IPS DF 6.9 (cell line): ENCODE measurements at regions not wholly inside any gene's neighbourhood (a gene's known extent, or its start where the extent isn't known, plus 50 kb on each side); places are given as distances from the start of the nearest gene placed in this dataset.

Source experiments
- DNase-seq: peaks from one replicate; pipeline ENCODE4 v3.0.0-alpha.2; 2013; ENCODE audit warnings: low read depth, low spot score
- H3K27ac ChIP-seq: one replicate; pipeline ENCODE4 v1.5.1; 2013; ENCODE audit warnings: low read length, control low read depth
- H3K27me3 ChIP-seq: 2 replicates; pipeline ENCODE4 v1.6.1; 2013; ENCODE audit warnings: mild to moderate bottlenecking, low read length; ENCODE audit not compliant: control insufficient read depth, insufficient read depth
- H3K36me3 ChIP-seq: 2 replicates; pipeline ENCODE4 v1.6.1; 2013; ENCODE audit warnings: low read length; ENCODE audit not compliant: control insufficient read depth, insufficient read depth
- H3K4me1 ChIP-seq: 2 replicates; pipeline ENCODE4 v1.6.1; 2013; ENCODE audit warnings: low read length; ENCODE audit not compliant: control insufficient read depth, insufficient read depth
- H3K4me3 ChIP-seq: 2 replicates; pipeline ENCODE4 v1.5.1; 2013; ENCODE audit warnings: mild to moderate bottlenecking, low read length
- H3K9me3 ChIP-seq: 2 replicates; pipeline ENCODE4 v1.6.1; 2013; ENCODE audit warnings: low read length, inconsistent platforms; ENCODE audit not compliant: control insufficient read depth, insufficient read depth
- WGBS: extraction: QIAGEN DNeasy Blood & Tissue Kit; methylation state at CpG from one replicate; pipeline ENCODE4 v1.1.7; 2013; ENCODE audit warnings: mixed read lengths, missing lambda C conversion rate; ENCODE audit not compliant: insufficient read length, insufficient coverage; 5-methylcytosine and 5-hydroxymethylcytosine counted together

GRCh38 chr13:78364711-78365110 lies 238.6 kb downstream of the POU4F1 start:
- Histone ChIP-seq H3K27ac (no peak overlapping the region), H3K4me1 (no peaks in the 10 kb centered on the region), H3K27me3 (no peaks in the 10 kb centered on the region), H3K36me3 (no peaks in the 10 kb centered on the region), H3K9me3 (no peaks in the 10 kb centered on the region), H3K4me3 (no peak overlapping the region)
- no CpG with 5 or more reads among the region's 5 CpGs for WGBS
- no peak for DNase-seq

DNA sequence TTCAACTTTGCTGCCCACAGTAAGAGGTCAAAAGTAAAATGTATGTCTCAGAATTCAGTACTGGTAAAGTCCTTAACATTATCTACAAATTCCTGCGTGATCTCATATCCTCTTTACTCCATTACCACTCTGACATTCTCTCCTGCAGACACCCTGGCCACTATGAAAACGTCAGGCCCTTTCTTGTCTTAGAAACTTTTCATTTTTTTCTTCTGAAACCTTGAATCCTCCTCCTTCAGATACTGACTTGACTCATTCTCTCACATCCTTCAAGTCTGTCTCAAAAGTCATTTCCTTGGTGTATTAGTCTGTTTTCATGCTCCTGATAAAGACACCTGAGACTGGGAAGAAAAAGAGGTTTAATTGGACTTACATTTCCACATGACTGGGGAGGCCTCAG lies 262.3 kb downstream of the POU4F1 start:
- Histone ChIP-seq H3K9me3 (no peaks in the 10 kb centered on the region), H3K27me3 (no peaks in the 10 kb centered on the region), H3K36me3 (no peaks in the 10 kb centered on the region), H3K4me3 (no peak overlapping the region), H3K4me1 (no peaks in the 10 kb centered on the region), H3K27ac (no peak overlapping the region)
- no CpG with 5 or more reads among the region's 2 CpGs for WGBS
- no peak for DNase-seq

DNA sequence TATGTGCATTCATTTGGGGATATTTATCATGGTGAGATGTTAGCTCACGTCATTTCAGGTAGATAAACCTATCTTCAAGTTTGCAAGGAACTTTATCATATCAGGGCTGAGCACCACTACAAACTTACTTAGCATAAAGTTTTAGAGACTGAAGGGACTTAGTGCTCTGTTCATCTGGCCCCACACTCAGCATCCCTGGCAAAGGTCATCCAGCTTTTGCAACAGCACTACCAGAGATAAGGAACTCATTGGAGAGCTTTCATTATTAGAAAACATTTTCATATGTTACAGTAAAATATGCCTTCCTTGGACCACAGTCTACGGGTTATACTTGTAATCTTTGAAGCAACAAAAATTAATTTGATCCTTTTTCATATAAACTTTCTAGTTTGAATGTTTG lies 263.4 kb downstream of the POU4F1 start:
- H3K27me3 ChIP-seq = no peaks in the 10 kb centered on the region
- no peaks in the 10 kb centered on the region for H3K36me3 ChIP-seq
- no CpG with 5 or more reads among the region's 2 CpGs for WGBS
- no peak overlapping the region for H3K4me3 ChIP-seq
- H3K27ac ChIP-seq = no peak overlapping the region
- H3K4me1 ChIP-seq = no peaks in the 10 kb centered on the region
- no peak for DNase-seq
- H3K9me3 ChIP-seq = no peaks in the 10 kb centered on the region

DNA sequence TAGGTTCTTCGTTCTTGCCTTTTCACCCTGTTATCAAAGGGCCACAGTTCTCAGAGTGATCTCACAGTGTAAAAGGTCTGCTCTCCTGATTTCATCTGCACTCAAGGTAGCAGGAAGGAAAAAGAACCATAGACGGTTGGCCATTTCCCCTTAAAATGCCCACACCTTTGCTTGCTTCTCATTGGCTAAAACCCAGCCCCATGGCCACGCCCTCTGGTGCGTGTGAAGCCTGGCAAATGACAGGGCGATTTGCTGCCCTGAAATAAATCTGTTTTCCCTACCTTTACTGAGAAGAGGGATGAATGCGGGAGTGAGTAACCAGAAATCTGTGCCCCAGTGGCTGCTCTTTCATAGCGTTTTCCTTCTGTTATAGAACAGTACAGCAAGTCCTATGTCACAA lies 269.3 kb downstream of the POU4F1 start:
- Histone ChIP-seq H3K36me3 (no peaks in the 10 kb centered on the region), H3K27ac (no peak overlapping the region), H3K27me3 (no peaks in the 10 kb centered on the region), H3K4me3 (no peak overlapping the region), H3K4me1 (no peaks in the 10 kb centered on the region; the same call in 1 of the 2 replicates), H3K9me3 (no peaks in the 10 kb centered on the region)
- no peak for DNase-seq
- WGBS = no CpG with 5 or more reads among the region's 7 CpGs

GRCh38 chr13:78326633-78327032 lies 276.7 kb downstream of the POU4F1 start:
- Histone ChIP-seq H3K4me3 (no peak overlapping the region), H3K27me3 (no peaks in the 10 kb centered on the region), H3K9me3 (no peaks in the 10 kb centered on the region), H3K36me3 (no peaks in the 10 kb centered on the region), H3K27ac (no peak overlapping the region), H3K4me1 (0 out of 2 replicates have a peak, but pooled peaks cover 1% of the 10 kb centered on the region)
- DNase-seq = no peak
- no CpG with 5 or more reads among the region's 1 CpG for WGBS

DNA sequence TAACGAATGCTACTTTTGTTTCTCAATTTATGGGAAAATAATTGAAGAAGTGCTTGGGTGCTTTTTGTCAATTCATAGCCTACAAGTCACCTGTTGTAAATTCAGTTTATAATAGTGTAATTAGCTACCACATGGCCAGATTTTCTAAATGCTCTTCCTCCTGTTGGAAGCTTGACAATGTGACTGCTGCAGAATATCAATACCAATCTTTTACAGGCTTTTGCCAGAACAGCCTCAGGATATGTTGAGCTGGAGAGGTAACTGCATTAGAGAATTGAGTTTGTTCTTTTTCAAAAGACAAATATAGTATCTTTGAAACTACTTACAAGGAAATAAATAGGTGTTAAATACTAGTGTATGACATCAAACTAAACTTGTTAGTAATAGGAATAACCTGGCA lies 277.8 kb downstream of the POU4F1 start:
- H3K27ac ChIP-seq = no peak overlapping the region
- H3K4me1 ChIP-seq = 0 out of 2 replicates have a peak, but pooled peaks cover 1% of the 10 kb centered on the region
- WGBS = no CpG with 5 or more reads among the region's 1 CpG
- DNase-seq = no peak
- no peaks in the 10 kb centered on the region for H3K27me3 ChIP-seq
- no peaks in the 10 kb centered on the region for H3K9me3 ChIP-seq
- no peaks in the 10 kb centered on the region for H3K36me3 ChIP-seq
- no peak overlapping the region for H3K4me3 ChIP-seq

GRCh38 chr13:78323848-78324247 lies 279.5 kb downstream of the POU4F1 start:
- no peaks in the 10 kb centered on the region for H3K36me3 ChIP-seq
- no peak for DNase-seq
- H3K4me1 ChIP-seq = 0 out of 2 replicates have a peak, but pooled peaks cover 1% of the 10 kb centered on the region
- H3K27me3 ChIP-seq = no peaks in the 10 kb centered on the region
- WGBS = no CpG with 5 or more reads among the region's 2 CpGs
- no peak overlapping the region for H3K27ac ChIP-seq
- no peak overlapping the region for H3K4me3 ChIP-seq
- no peaks in the 10 kb centered on the region for H3K9me3 ChIP-seq

DNA sequence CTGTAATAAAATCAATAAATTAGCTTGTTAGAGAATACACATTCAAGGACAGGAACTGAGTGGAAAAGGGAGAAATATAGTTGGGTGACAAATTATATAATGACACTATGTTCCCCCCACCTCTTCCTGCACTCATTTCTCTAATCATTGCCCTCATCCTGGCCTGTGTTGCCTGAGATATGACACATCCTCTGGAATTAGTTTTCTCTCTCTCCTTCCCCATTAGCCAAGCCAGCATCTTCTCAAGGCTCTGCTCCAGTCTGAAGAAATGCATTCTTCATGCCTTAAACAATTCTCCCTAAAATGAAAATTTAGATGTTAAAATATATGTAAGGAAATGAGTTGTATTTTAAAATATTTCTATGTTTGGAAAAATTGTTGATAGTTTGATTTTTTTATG lies 280.3 kb downstream of the POU4F1 start:
- DNase-seq = no peak
- H3K9me3 ChIP-seq = no peaks in the 10 kb centered on the region
- no peaks in the 10 kb centered on the region for H3K27me3 ChIP-seq
- H3K4me3 ChIP-seq = no peak overlapping the region
- no peaks in the 10 kb centered on the region for H3K36me3 ChIP-seq
- 0 out of 2 replicates have a peak, but pooled peaks cover 1% of the 10 kb centered on the region for H3K4me1 ChIP-seq
- no peak overlapping the region for H3K27ac ChIP-seq

GRCh38 chr13:78319101-78319627 lies 284.2 kb downstream of the POU4F1 start:
- no CpG with 5 or more reads among the region's 1 CpG for WGBS
- Histone ChIP-seq H3K27ac (no peak overlapping the region), H3K9me3 (no peaks in the 10 kb centered on the region), H3K4me1 (0 out of 2 replicates have a peak, but pooled peaks cover 1% of the 10 kb centered on the region), H3K36me3 (no peaks in the 10 kb centered on the region), H3K27me3 (no peaks in the 10 kb centered on the region), H3K4me3 (no peak overlapping the region)
- no peak for DNase-seq

- DNase-seq = no peak
- Histone ChIP-seq H3K27me3 (no peaks in the 10 kb centered on the region), H3K4me3 (no peak overlapping the region), H3K36me3 (no peaks in the 10 kb centered on the region), H3K27ac (no peak overlapping the region), H3K9me3 (no peaks in the 10 kb centered on the region), H3K4me1 (0 out of 2 replicates have a peak, but pooled peaks cover 1% of the 10 kb centered on the region)
These were observed 286.3 kb downstream of the POU4F1 start for GRCh38 chr13:78317030-78317429.

DNA sequence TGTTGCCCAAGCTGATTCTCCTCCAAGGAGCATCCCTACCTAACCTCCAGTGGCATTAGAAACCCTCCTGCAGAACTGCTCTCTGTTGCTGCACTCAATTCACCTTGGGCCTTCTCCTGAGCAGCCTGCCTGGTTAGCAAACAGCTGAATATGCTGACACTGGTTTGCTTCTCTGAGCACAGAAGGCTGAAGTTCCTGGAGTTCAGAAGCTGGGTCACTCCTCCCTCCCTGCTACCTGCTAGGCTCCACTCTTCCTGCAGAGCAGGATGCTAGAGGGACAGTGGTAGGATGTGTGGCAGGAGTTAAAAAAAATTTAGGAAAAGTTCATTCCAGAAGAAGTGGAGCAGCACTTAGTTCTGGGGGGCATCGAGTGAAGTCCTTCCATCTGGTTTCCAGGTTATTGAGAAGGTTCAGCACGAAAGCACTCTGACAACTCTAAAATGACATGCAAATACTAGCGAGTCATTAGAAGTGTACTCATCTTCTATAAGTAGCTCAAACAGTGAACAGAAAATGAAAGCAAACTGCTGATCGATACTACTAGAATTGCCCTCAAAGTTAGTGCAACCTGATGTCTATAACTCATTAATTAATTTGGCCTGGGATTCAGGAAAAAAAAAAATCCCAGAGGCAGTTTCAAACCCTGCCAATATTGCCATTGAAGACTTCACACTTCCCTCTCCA lies 293.7 kb downstream of the POU4F1 start:
- no peaks in the 10 kb centered on the region for H3K4me1 ChIP-seq
- no peaks in the 10 kb centered on the region for H3K36me3 ChIP-seq
- DNase-seq = no peak
- no peak overlapping the region for H3K27ac ChIP-seq
- H3K4me3 ChIP-seq = no peak overlapping the region
- no CpG with 5 or more reads among the region's 4 CpGs for WGBS
- H3K9me3 ChIP-seq = no peaks in the 10 kb centered on the region
- no peaks in the 10 kb centered on the region for H3K27me3 ChIP-seq
